ENCODE measurements at regions not wholly inside any gene's neighbourhood (a gene's known extent, or its start where the extent isn't known, plus 50 kb on each side); places are given as distances from the start of the nearest gene placed in this dataset.

GRCh38 chr21:19239696-19240095 is 836.1 kb upstream of the TMPRSS15 start:
- Histone ChIP-seq H3K27me3 (ENCODE audit: control insufficient read depth, insufficient read depth, low read length) (no peaks in the 10 kb centered on the region), H3K4me3 (ENCODE audit: low read length) (no peak overlapping the region), H3K4me1 (ENCODE audit: control insufficient read depth, insufficient read depth, low read length) (no peaks in the 10 kb centered on the region), H3K27ac (ENCODE audit: low read depth, low read length) (no peak overlapping the region), H3K9ac (ENCODE audit: low read length) (no peak overlapping the region), H3K36me3 (ENCODE audit: control insufficient read depth, insufficient read depth, low read length) (no peaks in the 10 kb centered on the region)

DNA sequence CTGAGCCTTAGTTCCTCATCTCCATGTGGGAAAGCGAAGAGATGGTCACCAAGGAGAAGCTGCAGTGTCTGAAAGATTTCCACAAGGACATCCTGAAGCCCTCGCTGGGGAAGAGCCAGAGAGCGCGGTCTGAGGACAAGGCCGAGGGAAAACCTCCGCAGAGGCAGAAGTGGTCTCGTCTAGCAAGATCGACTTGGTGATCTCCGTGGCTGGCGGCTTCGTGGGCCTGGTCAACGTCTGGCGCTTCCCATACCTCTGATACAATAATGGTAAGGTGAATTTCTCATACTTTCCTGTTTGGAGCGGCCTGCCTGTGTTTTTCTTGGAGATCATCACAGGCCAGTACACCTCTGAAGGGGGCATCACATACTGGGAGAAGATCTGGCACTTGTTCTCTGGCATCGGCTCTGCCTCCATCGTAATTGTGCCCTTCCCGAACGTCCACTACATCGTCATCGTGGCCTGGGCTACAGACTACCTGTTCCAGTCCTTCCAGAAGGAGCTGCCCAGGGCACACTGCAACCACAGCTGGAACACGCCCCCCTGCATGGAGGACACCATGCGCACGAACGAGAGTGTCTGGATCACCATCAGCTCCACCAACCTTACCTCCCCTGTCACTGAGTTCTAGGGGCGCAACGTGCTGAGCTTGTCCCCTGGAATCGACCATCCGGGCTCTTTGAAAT is 841.1 kb upstream of the TMPRSS15 start:
- Histone ChIP-seq H3K36me3 (ENCODE audit: control insufficient read depth, insufficient read depth, low read length) (no peaks in the 10 kb centered on the region), H3K27ac (ENCODE audit: low read depth, low read length) (no peak overlapping the region), H3K27me3 (ENCODE audit: control insufficient read depth, insufficient read depth, low read length) (no peaks in the 10 kb centered on the region), H3K4me3 (ENCODE audit: low read length) (no peak overlapping the region), H3K4me1 (ENCODE audit: control insufficient read depth, insufficient read depth, low read length) (no peaks in the 10 kb centered on the region), H3K9ac (ENCODE audit: low read length) (no peak overlapping the region)

GRCh38 chr21:19245188-19245580 is 841.6 kb upstream of the TMPRSS15 start:
- Histone ChIP-seq H3K9ac (ENCODE audit: low read length) (no peak overlapping the region), H3K36me3 (ENCODE audit: control insufficient read depth, insufficient read depth, low read length) (no peaks in the 10 kb centered on the region), H3K4me3 (ENCODE audit: low read length) (no peak overlapping the region), H3K27ac (ENCODE audit: low read depth, low read length) (no peak overlapping the region), H3K27me3 (ENCODE audit: control insufficient read depth, insufficient read depth, low read length) (no peaks in the 10 kb centered on the region), H3K4me1 (ENCODE audit: control insufficient read depth, insufficient read depth, low read length) (no peaks in the 10 kb centered on the region)

DNA sequence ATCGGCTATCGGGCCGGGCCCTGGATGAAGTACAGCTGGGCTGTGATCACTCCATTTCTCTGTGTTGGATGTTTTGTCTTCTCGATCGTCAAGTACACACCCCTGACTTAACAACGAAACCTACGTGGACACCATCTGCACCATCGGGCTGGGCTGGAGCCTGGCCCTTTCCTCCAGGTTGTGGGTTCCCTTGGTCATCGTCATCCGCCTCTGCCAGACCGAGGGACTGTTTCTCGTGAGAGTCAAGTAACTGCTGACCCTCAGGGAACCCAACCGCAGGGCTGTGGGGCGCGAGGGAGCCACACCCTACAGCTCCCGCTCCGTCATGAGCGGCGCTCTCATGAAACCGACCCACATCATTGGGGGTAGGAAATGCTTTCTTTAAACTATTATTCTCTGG is 842.4 kb upstream of the TMPRSS15 start:
- Histone ChIP-seq H3K4me1 (ENCODE audit: control insufficient read depth, insufficient read depth, low read length) (no peaks in the 10 kb centered on the region), H3K36me3 (ENCODE audit: control insufficient read depth, insufficient read depth, low read length) (no peaks in the 10 kb centered on the region), H3K9ac (ENCODE audit: low read length) (no peak overlapping the region), H3K27ac (ENCODE audit: low read depth, low read length) (no peak overlapping the region), H3K27me3 (ENCODE audit: control insufficient read depth, insufficient read depth, low read length) (no peaks in the 10 kb centered on the region), H3K4me3 (ENCODE audit: low read length) (no peak overlapping the region)

- Histone ChIP-seq H3K27ac (ENCODE audit: low read depth, low read length) (no peak overlapping the region), H3K9ac (ENCODE audit: low read length) (no peak overlapping the region), H3K27me3 (ENCODE audit: control insufficient read depth, insufficient read depth, low read length) (no peaks in the 10 kb centered on the region), H3K4me3 (ENCODE audit: low read length) (no peak overlapping the region), H3K4me1 (ENCODE audit: control insufficient read depth, insufficient read depth, low read length) (peaks cover 3% of the 10 kb centered on the region), H3K36me3 (ENCODE audit: control insufficient read depth, insufficient read depth, low read length) (no peaks in the 10 kb centered on the region)
Observed at GRCh38 chr21:19256934-19257660, 853.5 kb upstream of the TMPRSS15 start.

GRCh38 chr21:19261731-19262376 is 858.3 kb upstream of the TMPRSS15 start:
- Histone ChIP-seq H3K9ac (ENCODE audit: low read length) (no peak overlapping the region), H3K27ac (ENCODE audit: low read depth, low read length) (no peak overlapping the region), H3K27me3 (ENCODE audit: control insufficient read depth, insufficient read depth, low read length) (no peaks in the 10 kb centered on the region), H3K4me3 (ENCODE audit: low read length) (no peak overlapping the region), H3K36me3 (ENCODE audit: control insufficient read depth, insufficient read depth, low read length) (no peaks in the 10 kb centered on the region), H3K4me1 (ENCODE audit: control insufficient read depth, insufficient read depth, low read length) (no peaks in the 10 kb centered on the region)

- H3K4me3 ChIP-seq (ENCODE audit: low read length), result no peak overlapping the region
- no peaks in the 10 kb centered on the region for H3K36me3 ChIP-seq (ENCODE audit: control insufficient read depth, insufficient read depth, low read length)
- H3K4me1 ChIP-seq (ENCODE audit: control insufficient read depth, insufficient read depth, low read length), result no peaks in the 10 kb centered on the region
- no peak overlapping the region for H3K27ac ChIP-seq (ENCODE audit: low read depth, low read length)
- H3K27me3 ChIP-seq (ENCODE audit: control insufficient read depth, insufficient read depth, low read length), result no peaks in the 10 kb centered on the region
- H3K9ac ChIP-seq (ENCODE audit: low read length), result no peak overlapping the region
Observed at GRCh38 chr21:19266636-19267035, 863.1 kb upstream of the TMPRSS15 start.

DNA sequence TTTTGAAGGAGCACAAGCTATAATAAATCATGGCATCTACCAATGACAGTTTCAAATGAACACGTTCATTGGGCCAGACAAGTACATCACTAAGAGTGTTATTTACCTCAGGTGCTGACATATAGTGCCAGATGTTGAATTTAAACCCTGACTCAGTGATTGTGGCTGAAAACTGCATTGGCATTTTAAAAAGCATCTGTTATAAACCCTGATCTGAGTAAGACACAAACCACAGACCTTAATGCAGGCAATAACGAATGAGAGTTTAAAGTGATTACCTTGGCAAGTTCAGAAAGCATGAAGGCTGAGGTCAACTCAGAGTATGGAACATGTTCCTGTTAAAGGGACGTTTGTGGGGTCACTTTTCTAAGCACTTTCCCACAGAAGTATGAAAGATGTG is 865.1 kb upstream of the TMPRSS15 start:
- no peaks in the 10 kb centered on the region for H3K27me3 ChIP-seq (ENCODE audit: control insufficient read depth, insufficient read depth, low read length)
- no peak overlapping the region for H3K4me3 ChIP-seq (ENCODE audit: low read length)
- no peak overlapping the region for H3K27ac ChIP-seq (ENCODE audit: low read depth, low read length)
- no peak overlapping the region for H3K9ac ChIP-seq (ENCODE audit: low read length)
- H3K4me1 ChIP-seq (ENCODE audit: control insufficient read depth, insufficient read depth, low read length), result no peaks in the 10 kb centered on the region
- no peaks in the 10 kb centered on the region for H3K36me3 ChIP-seq (ENCODE audit: control insufficient read depth, insufficient read depth, low read length)

- H3K4me3 ChIP-seq (ENCODE audit: low read length), result no peak overlapping the region
- H3K36me3 ChIP-seq (ENCODE audit: control insufficient read depth, insufficient read depth, low read length), result no peaks in the 10 kb centered on the region
- no peak overlapping the region for H3K27ac ChIP-seq (ENCODE audit: low read depth, low read length)
- no peak overlapping the region for H3K9ac ChIP-seq (ENCODE audit: low read length)
- no peaks in the 10 kb centered on the region for H3K27me3 ChIP-seq (ENCODE audit: control insufficient read depth, insufficient read depth, low read length)
- H3K4me1 ChIP-seq (ENCODE audit: control insufficient read depth, insufficient read depth, low read length), result no peaks in the 10 kb centered on the region
Observed at GRCh38 chr21:19275065-19275464, 871.5 kb upstream of the TMPRSS15 start.

GRCh38 chr21:19276665-19277064 is 873.1 kb upstream of the TMPRSS15 start:
- H3K27me3 ChIP-seq (ENCODE audit: control insufficient read depth, insufficient read depth, low read length), result no peaks in the 10 kb centered on the region
- no peak overlapping the region for H3K27ac ChIP-seq (ENCODE audit: low read depth, low read length)
- H3K4me3 ChIP-seq (ENCODE audit: low read length), result no peak overlapping the region
- H3K4me1 ChIP-seq (ENCODE audit: control insufficient read depth, insufficient read depth, low read length), result no peaks in the 10 kb centered on the region
- no peak overlapping the region for H3K9ac ChIP-seq (ENCODE audit: low read length)
- H3K36me3 ChIP-seq (ENCODE audit: control insufficient read depth, insufficient read depth, low read length), result no peaks in the 10 kb centered on the region

DNA sequence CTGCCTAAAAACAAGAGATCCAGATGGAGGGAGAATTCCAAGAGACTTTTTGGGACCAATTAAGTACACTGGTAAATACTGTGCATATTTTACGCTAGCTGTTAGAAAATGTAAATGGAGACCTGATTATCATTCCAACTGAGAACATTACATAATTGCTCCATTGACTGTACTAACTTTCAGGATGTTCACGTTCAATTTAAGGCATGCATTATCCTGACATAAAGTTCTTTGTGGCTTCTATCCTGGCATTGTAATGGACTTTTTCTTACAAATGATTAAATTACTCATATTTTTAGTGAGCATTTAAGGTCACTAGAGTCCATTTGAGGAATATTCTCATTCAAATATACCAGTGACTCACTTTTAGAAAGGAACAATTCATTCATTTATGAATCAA is 883.3 kb upstream of the TMPRSS15 start:
- Histone ChIP-seq H3K9ac (ENCODE audit: low read length) (no peak overlapping the region), H3K36me3 (ENCODE audit: control insufficient read depth, insufficient read depth, low read length) (no peaks in the 10 kb centered on the region), H3K27me3 (ENCODE audit: control insufficient read depth, insufficient read depth, low read length) (no peaks in the 10 kb centered on the region), H3K4me3 (ENCODE audit: low read length) (no peak overlapping the region), H3K4me1 (ENCODE audit: control insufficient read depth, insufficient read depth, low read length) (no peaks in the 10 kb centered on the region), H3K27ac (ENCODE audit: low read depth, low read length) (no peak overlapping the region)

DNA sequence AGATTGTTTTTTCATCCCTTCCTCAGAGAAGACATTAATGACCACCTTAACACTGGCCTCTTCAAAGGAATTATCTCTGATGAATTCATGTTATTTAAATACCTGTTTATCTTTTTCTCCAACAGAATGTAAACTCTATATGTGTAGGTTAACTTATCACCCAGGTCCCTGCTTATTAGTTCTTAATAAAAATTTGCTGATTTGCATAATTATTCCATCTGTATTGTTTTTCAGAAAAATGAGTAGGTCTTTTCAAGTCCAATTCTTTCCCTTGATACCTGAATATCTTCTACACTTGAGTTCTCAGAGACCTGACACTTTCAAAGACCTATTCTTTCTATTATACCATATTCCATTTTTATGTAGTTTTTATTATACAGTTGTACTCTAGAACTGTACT is 886.7 kb upstream of the TMPRSS15 start:
- Histone ChIP-seq H3K27ac (ENCODE audit: low read depth, low read length) (no peak overlapping the region), H3K36me3 (ENCODE audit: control insufficient read depth, insufficient read depth, low read length) (no peaks in the 10 kb centered on the region), H3K27me3 (ENCODE audit: control insufficient read depth, insufficient read depth, low read length) (no peaks in the 10 kb centered on the region), H3K4me1 (ENCODE audit: control insufficient read depth, insufficient read depth, low read length) (no peaks in the 10 kb centered on the region), H3K9ac (ENCODE audit: low read length) (no peak overlapping the region), H3K4me3 (ENCODE audit: low read length) (no peak overlapping the region)
